Tibial nerve (tissue), 4 donors: ENCODE measurements at regions not wholly inside any gene's neighbourhood (a gene's known extent, or its start where the extent isn't known, plus 50 kb on each side); places are given as distances from the start of the nearest gene placed in this dataset.

Experiments used
- CTCF ChIP-seq, 5 experiments: fragments of 200-600 bp in 3 of 5; fragments of 450-650 bp in 2 of 5; sonication (generic) in 3 of 5; IDR thresholded peaks; one replicate each; pipeline ENCODE4 v1.5.1; 2016 to 2019; ENCODE audit warnings: antibody characterized with exemption in 5 of 5, mild to moderate bottlenecking in 3 of 5, moderate library complexity in 2 of 5
- EP300 ChIP-seq, 2 donors: sonication (generic); formaldehyde crosslinking; IDR thresholded peaks; one replicate each; pipeline ENCODE4 v1.6.1; 2017; ENCODE audit warnings: antibody characterized with exemption in 2 of 2, mild to moderate bottlenecking in 1 of 2
- POLR2A ChIP-seq, 2 donors: fragments of 450-650 bp; IDR thresholded peaks; one replicate each; pipeline ENCODE4 v1.6.1; 2017; ENCODE audit warnings: antibody characterized with exemption in 2 of 2, mild to moderate bottlenecking in 2 of 2, moderate library complexity in 2 of 2

DNA sequence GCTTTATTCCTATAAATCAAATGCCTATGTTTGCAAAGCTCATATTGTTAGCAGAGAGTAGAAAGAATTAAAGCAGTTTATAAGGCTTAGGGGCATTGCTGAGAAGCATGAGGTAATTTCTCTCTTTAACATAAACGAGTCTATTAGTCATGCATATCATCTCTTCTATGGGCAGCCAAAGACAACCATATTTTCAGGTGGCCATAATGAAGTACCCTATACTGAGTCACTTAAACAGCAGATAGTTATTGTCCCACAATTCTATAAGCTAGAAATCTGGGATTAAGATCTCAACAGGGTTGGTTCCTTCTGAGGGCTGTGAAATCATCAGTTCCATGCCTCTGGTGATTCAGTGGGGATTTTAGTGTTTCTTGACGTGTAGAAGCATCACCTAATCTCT, 277.5 kb downstream of the NR4A2 start:
- no peak for TF ChIP-seq POLR2A (IDR thresholded peaks at IDR 0.05)
- no peak for TF ChIP-seq CTCF (IDR thresholded peaks at IDR 0.05)
- no peak for TF ChIP-seq EP300 (IDR thresholded peaks at IDR 0.05)
